GM19239 (cell line): ENCODE measurements at regions not wholly inside any gene's neighbourhood (a gene's known extent, or its start where the extent isn't known, plus 50 kb on each side); places are given as distances from the start of the nearest gene placed in this dataset.

Experiments used
- DNase-seq: peaks from one replicate; pipeline ENCODE4 v3.0.0; 2011; ENCODE audit warnings: low spot score; ENCODE audit not compliant: insufficient read length
- FAIRE-seq: peaks from 2 replicates; lab custom pipeline; 2011; peaks lifted over from hg19 to GRCh38; lab: Jason Lieb, UNC

DNA sequence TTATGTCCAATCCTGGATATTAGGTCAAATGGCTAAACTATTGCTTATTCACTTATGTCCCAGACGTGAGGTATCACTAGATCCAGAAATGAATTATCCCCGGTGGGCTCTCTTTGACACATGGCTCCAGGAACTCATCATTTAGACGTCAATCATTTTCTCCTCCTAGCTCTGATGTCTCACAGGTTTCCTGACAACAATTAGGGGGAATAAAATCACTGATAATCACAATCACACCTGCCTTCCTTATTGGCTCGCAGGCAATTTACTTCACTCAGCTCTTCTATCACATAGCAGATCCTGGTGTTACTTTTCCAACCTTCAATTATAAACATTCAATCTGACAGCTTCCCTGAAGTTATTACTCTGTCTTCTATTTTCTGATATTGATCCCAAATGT, 634.0 kb upstream of the TENM4 start:
- DNase-seq, result no peak
- no peak for FAIRE-seq

DNA sequence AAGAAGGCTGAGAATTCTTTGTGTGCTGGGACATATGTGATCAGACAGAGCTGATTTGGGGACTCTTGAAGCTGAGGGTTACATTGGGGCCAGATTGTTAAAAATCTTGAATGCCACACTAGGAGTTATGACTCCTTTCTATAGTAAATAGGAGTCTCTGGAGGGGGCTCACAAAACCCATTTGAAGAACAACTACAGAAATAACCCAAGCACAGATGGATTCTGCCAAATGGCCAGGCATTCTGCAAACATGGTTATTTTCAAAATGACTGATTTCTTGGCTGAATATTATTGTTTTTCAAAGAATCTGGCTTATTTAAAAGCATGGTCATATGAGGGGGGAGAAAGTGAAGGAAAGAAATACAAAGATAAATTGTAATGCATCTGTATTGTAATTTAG, 625.5 kb upstream of the TENM4 start:
- DNase-seq (no peak), FAIRE-seq (no peak)

DNA sequence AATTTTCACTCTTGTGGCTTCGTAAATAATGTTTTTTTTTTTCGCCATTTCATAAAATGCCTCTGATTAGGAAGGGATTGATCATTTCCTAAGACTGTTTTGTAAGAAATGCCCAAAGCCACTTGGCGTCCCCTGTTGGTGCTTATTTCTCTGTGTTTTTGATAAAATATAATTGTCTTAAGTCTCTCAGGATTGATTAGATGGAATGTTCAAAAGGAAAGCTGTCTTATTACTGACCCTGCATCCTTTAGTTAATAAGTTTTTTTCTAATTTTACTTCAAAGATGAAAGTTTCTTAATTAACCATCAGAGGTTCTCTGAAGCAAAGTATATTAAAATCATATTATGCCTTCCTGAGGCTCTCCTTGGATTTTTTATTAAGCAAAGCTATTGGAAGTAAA, 624.3 kb upstream of the TENM4 start:
- DNase-seq, result no peak
- FAIRE-seq, result no peak

DNA sequence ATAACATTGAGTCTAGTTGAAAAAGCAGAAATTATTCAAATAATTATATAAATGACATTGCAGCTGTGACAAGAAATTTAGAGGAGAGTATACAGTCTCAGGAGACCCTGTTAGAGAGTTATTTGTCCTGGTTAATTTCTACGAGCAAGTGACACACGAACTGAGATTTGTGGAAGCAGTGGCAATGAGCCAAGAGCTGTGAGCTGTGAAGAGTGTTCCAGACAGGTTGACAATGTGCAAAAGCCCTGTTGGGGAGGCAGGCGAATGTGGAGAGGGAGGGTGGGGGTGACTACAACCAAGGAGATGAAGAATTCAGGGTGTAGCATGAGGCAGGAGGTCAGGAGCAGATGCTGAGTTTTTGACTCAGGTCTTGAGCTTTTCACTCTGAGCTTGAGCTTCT, 620.2 kb upstream of the TENM4 start:
- DNase-seq (no peak), FAIRE-seq (no peak)

DNA sequence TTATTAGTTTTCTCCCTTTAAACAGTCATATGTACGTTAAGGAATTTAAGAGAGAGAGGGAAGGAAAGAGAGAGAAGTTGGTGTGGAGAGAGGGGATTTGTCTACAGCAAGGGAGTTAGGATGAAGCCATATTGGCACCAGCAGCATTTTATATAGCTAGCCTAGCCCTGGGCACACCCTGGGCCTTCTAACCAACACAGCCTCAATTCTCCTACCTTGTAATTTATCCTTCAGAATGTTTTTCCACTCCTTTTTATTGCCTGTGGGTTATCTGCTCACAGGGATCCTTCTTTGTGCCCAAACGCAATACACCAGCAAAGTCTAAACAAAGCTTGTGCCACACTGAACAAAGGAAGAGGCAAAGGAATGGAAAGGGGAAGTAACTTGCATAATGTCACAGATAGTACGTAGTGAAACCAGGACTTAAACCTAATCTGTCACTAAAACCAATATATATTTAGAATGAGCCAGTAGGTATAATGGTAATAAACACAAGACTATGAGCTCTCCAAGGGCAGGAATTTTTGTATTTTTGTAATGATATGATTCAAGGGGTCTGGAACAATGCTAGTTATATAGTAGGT, 613.8 kb upstream of the TENM4 start:
- DNase-seq (no peak), FAIRE-seq (no peak)

DNA sequence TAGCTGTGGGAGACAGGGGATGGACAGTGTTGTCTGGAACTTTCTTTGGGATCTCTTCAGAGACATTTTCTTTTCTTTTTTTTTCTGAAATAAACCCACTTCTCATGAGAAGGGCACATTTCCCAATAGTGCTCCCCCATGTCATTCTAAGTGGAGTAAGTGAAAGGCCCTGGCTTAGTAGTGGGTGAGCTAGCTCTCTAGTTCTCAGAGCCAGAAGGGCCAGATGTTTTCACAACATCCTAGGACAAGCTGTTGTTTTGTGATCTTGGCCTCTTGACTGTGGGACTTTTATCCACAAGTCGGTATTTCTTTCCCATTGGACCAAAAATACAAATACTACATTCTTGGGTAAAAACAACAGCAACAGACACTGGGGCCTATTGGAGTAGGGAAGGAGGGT, 607.7 kb upstream of the TENM4 start:
- no peak for DNase-seq
- FAIRE-seq, result no peak

DNA sequence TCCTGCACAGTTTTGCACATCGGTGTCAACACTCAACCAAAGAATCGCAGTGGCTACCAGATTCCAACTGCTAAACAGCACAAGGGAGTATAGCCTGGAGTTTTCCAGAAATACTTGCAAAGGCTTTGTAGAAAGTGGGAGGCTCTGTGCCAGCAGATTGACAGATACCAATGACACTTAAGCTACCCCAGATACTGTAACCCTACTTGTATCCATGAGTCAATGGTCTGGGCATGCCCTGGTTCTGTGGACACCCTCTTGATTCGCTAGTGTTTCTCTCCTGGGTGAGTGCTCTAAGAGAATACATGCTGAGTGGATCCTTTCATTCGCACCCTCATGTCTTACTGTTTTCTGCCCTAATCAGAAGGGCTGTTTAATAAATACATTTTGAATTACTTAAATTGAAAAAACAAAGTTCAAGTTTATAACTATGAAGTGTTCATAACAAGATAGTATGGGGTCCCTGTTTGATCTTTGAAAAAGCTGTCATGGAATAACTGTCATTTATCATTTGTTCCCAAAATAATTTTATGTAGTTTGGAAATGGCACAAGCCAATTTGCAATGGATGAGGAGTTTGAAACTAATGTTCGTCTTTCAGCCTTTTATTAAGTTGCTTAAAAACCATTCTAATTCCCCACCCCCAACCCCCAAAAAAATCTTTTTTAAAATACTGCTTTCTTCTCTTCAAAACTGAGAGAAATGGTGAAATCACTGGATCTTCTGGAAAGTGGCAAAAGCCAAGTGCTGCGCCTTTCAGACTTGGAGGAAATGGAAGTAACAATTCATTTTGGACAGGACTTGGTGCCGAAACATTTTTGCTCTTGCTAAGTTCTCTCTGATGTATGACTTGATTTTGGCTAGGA, 600.5 kb upstream of the TENM4 start:
- FAIRE-seq (no peak), DNase-seq (no peak)

DNA sequence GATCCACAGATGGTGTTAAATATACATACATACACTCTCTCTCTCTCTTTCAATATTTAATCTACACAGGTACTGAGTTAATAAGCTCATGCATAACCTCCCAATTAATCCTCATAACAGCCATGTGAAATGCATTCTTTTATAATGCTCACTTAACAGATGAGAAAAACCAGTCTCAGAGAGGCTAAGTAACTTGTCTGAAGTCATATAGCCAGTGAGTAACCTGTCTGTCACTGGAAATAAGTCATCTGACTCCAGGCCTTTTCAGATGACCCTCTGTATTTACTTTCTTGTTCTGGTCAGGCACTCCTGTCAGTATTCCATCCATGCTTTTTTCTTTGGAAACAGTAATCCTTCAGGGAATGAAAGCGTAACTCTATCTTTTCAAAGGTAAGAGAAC, 594.0 kb upstream of the TENM4 start:
- no peak for FAIRE-seq
- DNase-seq, result no peak

DNA sequence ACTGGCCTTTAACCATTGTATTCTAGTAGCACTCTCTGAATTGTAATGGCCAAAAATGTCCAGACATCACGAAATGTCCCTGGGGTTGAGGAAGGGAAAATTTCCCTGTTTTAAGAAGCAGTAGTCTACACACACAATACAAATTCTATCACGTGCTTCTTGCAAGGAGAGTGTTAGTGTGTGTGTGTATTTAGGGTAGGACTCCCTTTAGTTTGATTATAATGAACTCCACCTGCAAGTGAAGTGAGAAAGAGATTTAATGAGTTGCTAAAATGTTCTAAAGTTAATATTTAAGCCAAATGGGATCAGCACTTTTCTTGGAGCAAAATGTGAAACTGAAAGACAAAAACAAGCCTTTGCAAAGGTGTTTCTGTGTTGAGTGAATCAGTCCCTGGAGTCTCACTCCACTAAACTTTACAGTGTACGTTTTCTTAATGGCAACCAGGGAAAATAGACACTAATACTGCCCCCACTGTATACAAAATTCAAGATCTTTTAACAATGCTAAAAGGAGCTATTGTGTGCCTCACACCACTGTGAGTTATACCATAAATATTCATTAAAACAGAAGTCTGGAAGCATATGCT, 590.3 kb upstream of the TENM4 start:
- DNase-seq (no peak), FAIRE-seq (no peak)

DNA sequence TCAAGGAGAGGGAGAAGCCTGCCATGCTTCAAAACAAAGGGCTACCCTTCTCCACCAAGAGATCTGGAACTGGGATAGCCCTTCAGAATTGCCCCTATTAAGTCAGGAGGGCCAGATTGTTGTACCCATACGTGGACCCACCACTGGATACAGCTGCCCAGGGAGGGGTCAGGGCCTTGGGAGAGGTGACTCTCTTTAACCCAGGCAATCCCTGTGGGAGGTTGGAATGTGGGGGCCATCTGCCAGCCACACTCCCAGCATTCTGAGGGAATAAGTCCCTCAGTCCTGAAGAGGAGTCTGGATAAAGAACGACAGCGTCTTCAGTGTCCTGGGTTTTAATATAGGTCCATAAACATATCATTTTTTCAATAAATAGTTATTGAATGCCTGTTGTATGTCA, 588.2 kb upstream of the TENM4 start:
- FAIRE-seq (no peak), DNase-seq (no peak)

DNA sequence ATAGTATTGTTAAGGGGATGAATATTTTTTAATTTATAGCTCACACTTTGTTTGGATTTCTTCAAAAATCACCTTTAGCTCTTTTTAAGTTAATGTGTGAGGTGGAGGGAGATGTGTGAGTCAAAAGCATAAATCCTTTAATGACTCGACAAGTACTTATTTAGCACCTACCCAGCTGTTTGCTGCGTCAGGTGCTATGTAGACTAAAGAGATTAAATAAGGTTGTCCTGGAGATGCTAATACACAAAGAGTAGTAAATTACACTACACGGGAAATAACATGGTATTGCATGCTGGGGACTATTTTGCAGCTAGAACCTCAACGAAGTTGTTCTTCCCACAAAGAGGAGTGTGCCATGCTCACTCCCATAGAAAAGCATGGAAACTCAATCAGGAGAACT, 583.3 kb upstream of the TENM4 start:
- FAIRE-seq (no peak), DNase-seq (no peak)

DNA sequence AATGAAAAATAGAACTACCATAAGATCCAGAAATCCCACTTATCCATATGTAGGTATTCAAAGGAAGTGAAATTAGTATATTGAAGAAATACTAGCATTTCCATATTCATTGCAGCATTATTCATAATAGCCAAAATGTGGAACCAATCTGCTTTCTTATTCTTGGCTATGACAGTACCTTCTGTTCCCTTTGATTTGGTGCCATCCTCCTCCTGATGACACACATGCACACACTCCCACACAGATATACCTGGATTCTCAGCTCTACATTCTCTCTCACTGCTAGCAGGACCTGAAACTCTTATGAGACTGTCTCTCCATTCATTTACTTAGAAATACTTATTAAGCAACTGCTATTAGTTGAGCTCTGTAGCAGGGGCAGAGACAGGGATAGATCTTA, 582.6 kb upstream of the TENM4 start:
- DNase-seq (no peak), FAIRE-seq (no peak)

DNA sequence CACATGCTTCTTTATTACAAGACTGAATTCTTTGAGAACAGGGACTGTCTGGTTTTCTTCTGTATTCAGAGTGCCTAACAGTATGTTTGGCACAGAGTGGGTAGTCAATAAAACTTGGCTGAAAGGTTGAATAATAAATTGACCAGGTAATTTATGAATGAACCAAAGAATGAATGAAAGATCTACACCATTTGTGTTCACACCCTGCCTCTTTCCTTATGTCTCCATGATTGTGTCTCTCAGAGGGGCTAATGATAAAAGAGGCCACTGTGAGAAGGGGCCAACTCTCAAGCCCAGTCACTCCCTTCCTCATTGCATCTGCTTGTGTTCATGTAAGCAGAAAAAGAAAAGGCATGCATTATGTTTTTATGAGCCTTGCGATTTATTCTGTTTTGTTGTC, 569.7 kb upstream of the TENM4 start:
- DNase-seq, result no peak
- no peak for FAIRE-seq

DNA sequence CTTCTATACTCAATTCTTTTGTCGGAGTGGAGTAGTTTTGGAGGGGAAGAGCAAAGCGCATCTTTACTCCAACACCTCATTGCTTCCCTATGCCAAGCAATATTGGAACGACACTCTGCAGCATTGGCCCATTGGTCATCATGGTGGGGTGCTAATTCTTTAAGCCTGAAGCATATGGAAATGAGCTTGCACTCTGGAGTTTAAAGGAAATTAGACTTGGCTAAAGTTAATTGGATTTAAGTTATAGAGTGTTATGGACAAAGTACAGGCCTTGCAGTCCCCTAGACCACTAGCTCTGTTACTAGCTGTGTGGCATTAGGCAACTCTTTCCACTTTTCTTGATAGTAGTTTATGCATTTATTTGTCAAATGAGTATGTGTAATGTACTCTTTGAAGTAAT, 568.3 kb upstream of the TENM4 start:
- DNase-seq (no peak), FAIRE-seq (no peak)

DNA sequence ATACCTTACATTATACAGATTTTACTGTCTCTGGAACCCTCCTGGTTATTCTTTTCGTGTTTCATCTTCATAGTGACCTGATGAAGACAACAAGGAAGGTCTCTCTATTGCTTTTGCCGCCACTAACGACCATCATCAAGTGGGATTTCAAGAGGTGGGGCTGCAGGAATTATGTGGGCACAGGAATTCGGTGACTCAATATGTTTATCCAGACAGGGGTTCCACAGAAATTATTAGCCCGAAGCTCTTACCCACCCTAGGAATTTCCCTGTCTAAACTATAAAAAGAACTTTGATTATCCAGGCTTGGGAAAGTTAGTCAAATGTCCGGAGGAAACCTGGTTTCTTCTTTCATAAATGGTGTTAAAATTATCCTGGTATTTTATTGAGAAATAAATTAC, 566.8 kb upstream of the TENM4 start:
- DNase-seq (no peak), FAIRE-seq (no peak)

DNA sequence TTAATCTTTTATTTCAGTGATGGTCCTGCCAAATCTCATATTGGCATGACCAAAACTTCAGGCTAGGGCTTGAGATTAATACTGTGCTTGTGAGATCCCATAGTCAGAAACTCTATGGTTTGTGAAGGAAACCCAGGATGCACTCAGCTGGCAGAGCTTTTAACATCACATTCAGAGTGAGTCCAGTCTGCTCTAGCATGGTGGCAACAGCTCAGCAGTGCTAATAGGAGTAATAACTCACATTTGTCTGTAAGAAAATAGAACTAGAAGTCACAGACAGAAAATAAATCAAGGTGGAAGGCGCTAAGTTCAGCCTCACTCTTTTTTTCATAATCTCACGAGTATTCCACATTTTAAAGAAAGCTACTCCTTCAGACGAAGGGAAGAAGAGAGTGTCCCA, 549.3 kb upstream of the TENM4 start:
- FAIRE-seq (no peak), DNase-seq (no peak)

DNA sequence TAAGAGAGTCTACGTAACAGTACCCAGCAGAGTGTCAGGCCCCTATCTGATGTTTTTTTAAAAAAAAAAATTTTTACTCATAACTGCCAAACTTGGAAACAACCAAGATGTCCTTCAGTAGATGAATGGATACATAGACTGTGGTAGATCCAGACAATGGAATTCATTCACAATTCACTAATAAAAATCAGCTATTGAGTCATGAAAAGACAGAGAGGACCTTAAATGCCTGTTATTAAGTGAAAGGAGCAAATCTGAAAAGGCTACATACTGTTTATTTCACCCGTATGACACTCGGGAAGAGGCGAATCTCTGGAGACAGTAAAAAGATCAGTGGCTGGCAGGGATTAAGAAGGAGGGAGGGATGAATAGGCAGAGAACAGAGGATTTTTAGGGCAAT, 541.4 kb upstream of the TENM4 start:
- FAIRE-seq, result no peak
- no peak for DNase-seq

DNA sequence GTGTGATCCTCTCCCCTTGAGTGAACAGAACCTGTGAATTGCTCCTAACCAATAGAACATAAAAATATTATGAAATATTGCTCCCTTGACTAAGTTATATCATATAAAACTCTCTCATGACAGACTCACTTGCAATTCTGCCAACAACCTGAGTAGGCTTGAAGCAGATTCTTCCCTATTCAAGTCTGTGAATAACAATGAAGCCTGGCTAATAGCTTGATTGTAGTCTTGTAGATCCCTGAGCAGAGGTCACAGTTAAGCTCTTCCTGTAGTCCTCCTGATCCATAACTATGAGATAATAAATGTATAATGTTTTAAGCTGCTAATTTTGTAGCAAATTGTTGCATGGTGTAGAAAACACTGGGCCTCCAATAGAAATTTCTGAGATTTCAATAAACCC, 540.1 kb upstream of the TENM4 start:
- DNase-seq, result no peak
- FAIRE-seq, result no peak

DNA sequence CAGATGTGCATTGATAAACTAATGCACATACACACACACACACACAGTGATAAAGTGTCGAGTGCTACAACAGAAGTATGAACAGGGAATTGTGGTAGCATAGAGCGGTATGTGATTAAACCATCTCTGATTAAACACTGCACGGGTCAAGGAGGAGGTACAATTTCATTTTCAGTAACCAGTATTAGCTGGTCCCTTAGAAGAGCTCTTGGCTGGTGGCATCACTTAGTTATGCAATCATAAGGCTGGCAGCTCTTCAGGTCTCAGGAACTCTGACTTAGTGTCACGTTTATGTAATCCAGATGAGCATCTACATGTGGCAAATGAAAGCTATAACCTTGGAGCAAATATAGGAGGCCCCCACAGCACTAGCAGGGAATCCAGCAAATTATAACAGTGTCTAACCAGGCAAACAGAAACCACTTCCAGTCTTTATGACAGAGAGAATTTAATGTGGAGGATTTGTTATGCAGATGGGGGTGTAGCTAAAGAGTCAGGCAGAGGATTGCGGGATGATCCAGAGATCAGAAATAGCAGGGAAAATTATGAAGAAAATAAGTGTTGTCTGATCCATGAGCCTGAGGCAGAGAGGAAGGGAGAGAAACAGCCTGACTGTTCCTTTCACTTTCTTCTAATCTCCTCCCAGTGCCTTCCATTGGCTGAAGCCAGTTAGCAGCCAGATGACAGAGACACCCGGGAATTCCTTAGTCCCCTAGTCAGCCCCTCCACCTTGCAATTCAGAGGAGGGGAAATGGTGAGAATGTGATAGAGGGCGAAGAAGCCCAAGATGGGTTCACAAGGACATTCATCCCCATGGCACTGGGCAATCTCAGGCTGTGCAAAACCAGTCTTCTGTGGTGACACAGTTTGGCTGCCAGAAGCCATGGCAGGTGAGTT, 533.1 kb upstream of the TENM4 start:
- FAIRE-seq, result no peak
- DNase-seq, result no peak

DNA sequence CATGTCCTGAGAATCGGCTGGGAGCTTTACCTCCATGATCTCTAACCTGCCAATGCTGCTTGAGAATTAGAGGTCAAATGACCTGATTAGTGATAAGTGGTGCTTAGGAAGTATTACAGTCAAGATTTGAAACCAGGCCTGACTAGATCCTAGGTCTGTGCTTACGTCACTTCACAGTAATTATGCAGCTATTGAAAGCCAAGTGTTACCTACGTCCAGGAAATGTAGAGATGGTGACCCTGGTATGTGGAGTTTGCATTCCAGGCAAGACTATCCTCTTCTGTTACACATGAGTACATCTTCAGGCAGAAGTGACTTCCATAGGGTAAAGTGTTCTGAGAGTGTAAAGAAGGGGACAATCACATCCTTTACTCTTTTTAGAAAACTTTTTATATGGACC, 530.4 kb upstream of the TENM4 start:
- no peak for FAIRE-seq
- DNase-seq, result no peak

DNA sequence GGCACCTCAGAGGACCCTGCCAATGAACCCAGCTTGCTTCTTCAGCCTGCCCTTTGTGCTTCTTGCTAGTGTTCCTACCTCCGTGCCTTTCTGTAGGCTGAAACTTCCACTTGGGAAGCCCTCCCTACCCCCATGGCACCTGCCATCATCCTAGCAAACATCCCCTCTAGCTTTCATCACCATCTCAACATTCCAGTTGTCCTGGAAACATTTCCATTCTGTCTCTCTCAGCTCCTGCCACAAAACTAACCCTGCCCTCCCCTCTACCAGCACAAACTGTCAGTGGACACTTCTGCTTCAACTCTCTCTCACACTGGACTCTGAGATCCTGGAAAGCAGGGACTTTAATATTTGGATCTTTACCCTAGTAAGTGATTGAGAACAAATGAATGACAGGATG, 525.8 kb upstream of the TENM4 start:
- DNase-seq (no peak), FAIRE-seq (no peak)
